ENCODE measurements at regions not wholly inside any gene's neighbourhood (a gene's known extent, or its start where the extent isn't known, plus 50 kb on each side); places are given as distances from the start of the nearest gene placed in this dataset.

DNA sequence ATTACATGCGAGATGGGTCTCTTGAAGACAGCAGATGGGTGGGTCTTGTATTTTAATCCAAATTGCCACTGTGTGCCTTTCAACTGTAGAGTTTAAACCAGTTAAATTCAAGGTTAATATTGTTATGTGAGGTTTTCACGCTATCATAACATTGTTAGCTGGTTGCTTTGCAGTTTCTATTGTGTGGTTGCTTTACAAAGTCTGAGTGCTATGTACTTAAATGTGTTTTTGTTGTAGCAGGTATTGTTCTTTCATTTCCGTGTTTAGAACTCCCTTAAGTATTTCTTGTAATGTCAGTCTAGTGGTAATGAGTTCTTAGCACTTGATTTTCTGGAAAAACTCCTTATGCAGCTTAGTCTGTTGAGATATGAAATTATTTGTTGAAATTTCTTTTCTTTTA, 193.3 kb downstream of the MOXD1 start:
- TF ChIP-seq POLR2A (IDR thresholded peaks at IDR 0.05; ENCODE audit: low read depth, low read length) (no peak), POLR2AphosphoS5 (IDR thresholded peaks at IDR 0.05; ENCODE audit: low read depth, low read length) (no peak), TAF1 (IDR thresholded peaks at IDR 0.05; ENCODE audit: low read depth, low read length) (no peak), PAX5 (IDR thresholded peaks at IDR 0.05; ENCODE audit: insufficient read depth, low read length, severe bottlenecking) (no peak), SPI1 (IDR thresholded peaks at IDR 0.05; ENCODE audit: low read depth, low read length) (no peak)
